B cell (primary cell): ENCODE measurements at regions not wholly inside any gene's neighbourhood (a gene's known extent, or its start where the extent isn't known, plus 50 kb on each side); places are given as distances from the start of the nearest gene placed in this dataset.

Source experiments
- ATAC-seq: fragments of 200-7000 bp; cut with Tn5 transposase; one replicate; pipeline ENCODE4 v1.10.0; 2021; ENCODE audit warnings: low read depth, mild to moderate bottlenecking, moderate number of reproducible peaks, moderate library complexity
- CTCF ChIA-PET: fragments of 350-600 bp; sonication (Branson Sonifier 250); formaldehyde crosslinking; loops from one replicate; lab custom pipeline; 2021; ENCODE audit warnings: antibody characterized with exemption, inconsistent platforms; lab: Charles Lee
- POLR2A ChIA-PET: fragments of 350-600 bp; sonication (Branson Sonifier 250); formaldehyde crosslinking; loops from one replicate; lab custom pipeline; 2021; ENCODE audit warnings: antibody characterized with exemption; lab: Charles Lee
- DNase-seq: peaks from one replicate; pipeline ENCODE4 v3.0.0; 2013
- H2AFZ ChIP-seq: 2 replicates; pipeline ENCODE4 v1.6.1; 2012; ENCODE audit warnings: mild to moderate bottlenecking, low read depth, low read length; ENCODE audit not compliant: insufficient read depth, poor library complexity, severe bottlenecking
- H3K27ac ChIP-seq, 2 donors: 1 replicate in 1 of 2; 2 replicates in 1 of 2; pipeline ENCODE4 v1.5.1; 2012 to 2013; ENCODE audit warnings: low read length in 2 of 2, mild to moderate bottlenecking in 2 of 2, moderate library complexity in 1 of 2
- H3K27me3 ChIP-seq, 4 experiments: fragments of 200-600 bp in 1 of 4; sonication (generic) in 1 of 4; replicated peaks in 1 of 4; 1 replicate in 2 of 4; 2 replicates in 2 of 4; pipeline versions ENCODE4 v1.6.1 to v1.7.0; 2013 to 2016; ENCODE audit warnings: low read length in 3 of 4, mild to moderate bottlenecking in 2 of 4, mixed read lengths in 1 of 4, moderate library complexity in 1 of 4; ENCODE audit not compliant: insufficient read depth in 4 of 4, control insufficient read depth in 3 of 4; ENCODE audit errors: control extremely low read depth in 1 of 4
- H3K36me3 ChIP-seq, 2 experiments: replicated peaks in 1 of 2; 1 replicate in 1 of 2; 2 replicates in 1 of 2; pipeline versions ENCODE4 v1.6.1 to v1.7.1; 2013; ENCODE audit warnings: low read length in 1 of 2; ENCODE audit not compliant: insufficient read depth in 2 of 2, control insufficient read depth in 1 of 2; ENCODE audit errors: control extremely low read depth in 1 of 2, extremely low read depth in 1 of 2
- H3K4me1 ChIP-seq, 2 donors: fragments of 200-600 bp in 1 of 2; sonication (generic) in 1 of 2; 1 replicate in 1 of 2; 2 replicates in 1 of 2; pipeline versions ENCODE4 v1.5.1 to v1.6.1; 2013 to 2017; ENCODE audit warnings: low read length in 2 of 2; ENCODE audit not compliant: control insufficient read depth in 2 of 2, insufficient read depth in 2 of 2
- H3K4me2 ChIP-seq: replicated peaks from 2 replicates; pipeline ENCODE3; 2012; ENCODE audit warnings: mild to moderate bottlenecking, low read depth, low read length; ENCODE audit not compliant: poor library complexity, severe bottlenecking
- H3K4me3 ChIP-seq, 5 experiments: fragments of 200-600 bp in 1 of 5; sonication (generic) in 1 of 5; 1 replicate in 3 of 5; 2 replicates in 2 of 5; pipeline versions ENCODE4 v1.5.1 to v1.7.0; 2011 to 2016; ENCODE audit warnings: low read length in 4 of 5, mild to moderate bottlenecking in 4 of 5, low read depth in 2 of 5, control low read depth in 1 of 5, moderate library complexity in 1 of 5; ENCODE audit not compliant: insufficient read depth in 1 of 5; ENCODE audit errors: control extremely low read depth in 1 of 5, extremely low read depth in 1 of 5
- H3K79me2 ChIP-seq: fragments of 200-600 bp; sonication (generic); one replicate; pipeline ENCODE4 v1.6.0; 2016; ENCODE audit warnings: low read length; ENCODE audit not compliant: control insufficient read depth, insufficient read depth
- H3K9ac ChIP-seq: fragments of 200-600 bp; sonication (generic); 2 replicates; pipeline ENCODE4 v1.6.1; 2017; ENCODE audit warnings: mild to moderate bottlenecking, low read length, moderate library complexity
- H3K9me3 ChIP-seq, 3 donors: one replicate each; pipeline versions ENCODE4 v1.6.1 to v1.7.1; 2013; ENCODE audit warnings: low read length in 2 of 3; ENCODE audit not compliant: control insufficient read depth in 2 of 3, insufficient read depth in 1 of 3; ENCODE audit errors: control extremely low read depth in 1 of 3
- H4K20me1 ChIP-seq: 2 replicates; pipeline ENCODE4 v1.6.0; 2012; ENCODE audit warnings: mild to moderate bottlenecking, low read length; ENCODE audit not compliant: insufficient read depth, control insufficient read depth, poor library complexity, severe bottlenecking
- H3K27ac Mint-ChIP-seq: one replicate; pipeline ENCODE4 v1.8.0; 2021; ENCODE audit warnings: mixed read lengths
- H3K27me3 Mint-ChIP-seq: one replicate; pipeline ENCODE4 v1.8.0; 2021; ENCODE audit warnings: mixed read lengths
- H3K4me1 Mint-ChIP-seq: one replicate; pipeline ENCODE4 v1.8.0; 2021; ENCODE audit warnings: mixed read lengths
- H3K4me3 Mint-ChIP-seq: one replicate; pipeline ENCODE4 v1.8.0; 2021; ENCODE audit warnings: mixed read lengths
- H3K9me3 Mint-ChIP-seq: one replicate; pipeline ENCODE4 v1.8.0; 2022; ENCODE audit warnings: mixed read lengths; ENCODE audit not compliant: insufficient read depth
- EZH2 ChIP-seq: IDR thresholded peaks from 2 replicates; pipeline ENCODE4 v1.6.1; 2012; ENCODE audit warnings: borderline replicate concordance, low read depth, mild to moderate bottlenecking, moderate library complexity, low read length; ENCODE audit not compliant: insufficient read depth, poor library complexity, severe bottlenecking
- WGBS: methylation state at CpG from one replicate; pipeline ENCODE4 v1.1.5; 2013; ENCODE audit warnings: missing lambda C conversion rate; ENCODE audit not compliant: insufficient coverage; 5-methylcytosine and 5-hydroxymethylcytosine counted together
- intact Hi-C: fragments of 100-400 bp; cut with micrococcal nuclease; formaldehyde crosslinking; loops from one replicate; pipeline ENCODE4 v1.10.0; 2022
- TF ChIP-seq, protein P1 (sequence below): fragments of 200-600 bp; IDR thresholded peaks from one replicate; pipeline ENCODE4 v1.8.0; 2022; ENCODE audit warnings: antibody characterized with exemption, mild to moderate bottlenecking

DNA sequence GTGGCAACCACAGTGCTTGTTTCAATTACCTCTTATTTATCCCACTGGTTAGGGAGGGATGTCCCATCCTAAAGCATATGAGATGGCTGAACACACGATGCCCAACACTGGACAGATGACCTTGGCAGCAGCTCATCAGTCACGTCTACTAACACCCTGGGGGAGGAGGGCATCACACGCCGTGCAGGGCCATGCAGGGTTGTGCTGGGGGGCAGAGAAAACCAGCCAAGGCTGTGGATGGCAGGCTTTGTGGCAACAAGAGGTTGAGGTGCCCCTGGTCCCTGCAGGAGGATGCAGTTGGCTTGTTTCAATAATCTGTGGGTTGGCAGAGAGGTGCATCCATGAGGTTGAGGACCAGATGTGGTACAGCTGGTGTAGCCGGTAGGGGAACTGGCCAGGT, 293.7 kb upstream of the SULF2 start:
- WGBS: 98% methylated on average over 4 of the region's 5 CpGs
- no peak overlapping the region for H3K27ac ChIP-seq
- POLR2A ChIA-PET: no interaction called here
- intact Hi-C loops: no loop called here
- no peaks in the 10 kb centered on the region for H3K36me3 ChIP-seq
- Mint-ChIP-seq H3K9me3 (no peaks in the 10 kb centered on the region), H3K27me3 (peaks cover 28% of the 10 kb centered on the region), H3K4me3 (no peak overlapping the region), H3K4me1 (no peaks in the 10 kb centered on the region), H3K27ac (no peak overlapping the region)
- peaks cover 0 to 3% (median 0%) of the 10 kb centered on the region in 4 experiments for H3K27me3 ChIP-seq
- no peaks in the 10 kb centered on the region for H3K79me2 ChIP-seq
- H4K20me1 ChIP-seq: no peaks in the 10 kb centered on the region
- H3K9ac ChIP-seq: no peak overlapping the region
- no peak for DNase-seq
- no peak overlapping the region for H3K4me2 ChIP-seq
- H3K9me3 ChIP-seq: peaks cover 0 to 2% (median 0%) of the 10 kb centered on the region in 3 donors
- no peak overlapping the region for H3K4me3 ChIP-seq
- no peak overlapping the region for H2AFZ ChIP-seq
- H3K4me1 ChIP-seq: no peaks in the 10 kb centered on the region
- CTCF ChIA-PET: no interaction called here
- no peak for ATAC-seq
- no peak for TF ChIP-seq EZH2
- TF ChIP-seq, protein P1, sequence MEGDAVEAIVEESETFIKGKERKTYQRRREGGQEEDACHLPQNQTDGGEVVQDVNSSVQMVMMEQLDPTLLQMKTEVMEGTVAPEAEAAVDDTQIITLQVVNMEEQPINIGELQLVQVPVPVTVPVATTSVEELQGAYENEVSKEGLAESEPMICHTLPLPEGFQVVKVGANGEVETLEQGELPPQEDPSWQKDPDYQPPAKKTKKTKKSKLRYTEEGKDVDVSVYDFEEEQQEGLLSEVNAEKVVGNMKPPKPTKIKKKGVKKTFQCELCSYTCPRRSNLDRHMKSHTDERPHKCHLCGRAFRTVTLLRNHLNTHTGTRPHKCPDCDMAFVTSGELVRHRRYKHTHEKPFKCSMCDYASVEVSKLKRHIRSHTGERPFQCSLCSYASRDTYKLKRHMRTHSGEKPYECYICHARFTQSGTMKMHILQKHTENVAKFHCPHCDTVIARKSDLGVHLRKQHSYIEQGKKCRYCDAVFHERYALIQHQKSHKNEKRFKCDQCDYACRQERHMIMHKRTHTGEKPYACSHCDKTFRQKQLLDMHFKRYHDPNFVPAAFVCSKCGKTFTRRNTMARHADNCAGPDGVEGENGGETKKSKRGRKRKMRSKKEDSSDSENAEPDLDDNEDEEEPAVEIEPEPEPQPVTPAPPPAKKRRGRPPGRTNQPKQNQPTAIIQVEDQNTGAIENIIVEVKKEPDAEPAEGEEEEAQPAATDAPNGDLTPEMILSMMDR: no peak

DNA sequence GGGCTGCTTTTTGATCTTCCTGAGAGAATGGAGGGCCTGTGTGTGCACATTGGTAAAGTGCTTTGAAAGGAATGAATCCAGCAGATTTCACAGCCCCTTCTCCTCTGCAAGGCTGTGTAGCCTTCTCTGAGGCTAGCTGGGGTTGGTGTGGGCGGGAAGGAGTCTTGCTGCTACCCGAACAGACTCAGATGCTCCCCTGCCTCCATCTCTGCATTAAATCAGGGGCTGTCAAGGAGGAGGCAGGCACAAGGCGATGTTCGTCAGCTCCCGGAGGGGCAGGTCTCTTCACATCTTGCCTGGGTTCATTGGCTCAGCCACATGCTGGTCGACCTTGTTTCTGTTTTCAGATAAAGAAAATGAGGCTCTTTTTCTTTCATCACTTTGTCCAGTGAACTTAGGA, 291.5 kb upstream of the SULF2 start:
- no peak overlapping the region for H3K27ac Mint-ChIP-seq
- Histone ChIP-seq H3K36me3 (no peaks in the 10 kb centered on the region), H3K4me2 (no peak overlapping the region), H3K4me1 (no peaks in the 10 kb centered on the region), H3K27me3 (peaks cover 0 to 3% (median 0%) of the 10 kb centered on the region in 4 experiments), H2AFZ (no peak overlapping the region), H3K27ac (no peak overlapping the region), H4K20me1 (no peaks in the 10 kb centered on the region), H3K4me3 (no peak overlapping the region), H3K9ac (no peak overlapping the region), H3K79me2 (no peaks in the 10 kb centered on the region), H3K9me3 (peaks cover 0 to 2% (median 0%) of the 10 kb centered on the region in 3 donors)
- no peak for DNase-seq
- no peak for ATAC-seq
- WGBS: 84% methylated on average over 5 of the region's 6 CpGs
- H3K4me3 Mint-ChIP-seq: no peak overlapping the region
- intact Hi-C loops: no loop called here
- ChIA-PET POLR2A (no interaction called here), CTCF (no interaction called here)
- no peak for TF ChIP-seq EZH2
- TF ChIP-seq, protein P1: no peak
- H3K9me3 Mint-ChIP-seq: no peaks in the 10 kb centered on the region
- H3K4me1 Mint-ChIP-seq: no peaks in the 10 kb centered on the region
- H3K27me3 Mint-ChIP-seq: peaks cover 24% of the 10 kb centered on the region
